Immature natural killer cell (primary cell): ENCODE measurements at regions not wholly inside any gene's neighbourhood (a gene's known extent, or its start where the extent isn't known, plus 50 kb on each side); places are given as distances from the start of the nearest gene placed in this dataset.
A peak's percentile ranks its signal among the peaks of the same experiment; 100 is the strongest.

ENCODE experiments used
- DNase-seq, 3 donors: peaks; one replicate each; pipeline ENCODE4 v3.0.0; 2022; ENCODE audit warnings: mixed read lengths in 1 of 3
- H3K27ac Mint-ChIP-seq, 6 donors: one replicate each; pipeline ENCODE4 v1.8.0; 2020; ENCODE audit warnings: mixed read lengths in 6 of 6, mild to moderate bottlenecking in 5 of 6, inconsistent platforms in 4 of 6, moderate library complexity in 3 of 6
- H3K27me3 Mint-ChIP-seq, 3 donors: one replicate each; pipeline ENCODE4 v1.8.0; 2020 to 2021; ENCODE audit warnings: low read depth in 3 of 3, mild to moderate bottlenecking in 3 of 3, mixed read lengths in 3 of 3, moderate library complexity in 3 of 3, inconsistent platforms in 1 of 3
- H3K36me3 Mint-ChIP-seq, 3 donors: one replicate each; pipeline ENCODE4 v1.8.0; 2020; ENCODE audit warnings: mixed read lengths in 3 of 3, inconsistent platforms in 2 of 3, mild to moderate bottlenecking in 2 of 3
- H3K4me1 Mint-ChIP-seq, 2 donors: one replicate each; pipeline ENCODE4 v1.8.0; 2020; ENCODE audit warnings: inconsistent platforms in 2 of 2, mild to moderate bottlenecking in 2 of 2, mixed read lengths in 2 of 2, moderate library complexity in 1 of 2
- H3K4me3 Mint-ChIP-seq, 5 donors: one replicate each; pipeline ENCODE4 v1.8.0; 2020; ENCODE audit warnings: mild to moderate bottlenecking in 5 of 5, mixed read lengths in 5 of 5, inconsistent platforms in 3 of 5, moderate library complexity in 3 of 5
- H3K9me3 Mint-ChIP-seq, 6 donors: one replicate each; pipeline ENCODE4 v1.8.0; 2020; ENCODE audit warnings: mild to moderate bottlenecking in 6 of 6, mixed read lengths in 6 of 6, inconsistent platforms in 4 of 6, moderate library complexity in 3 of 6

GRCh38 chr1:58398714-58399113, 147.8 kb downstream of the OMA1 start:
- H3K9me3 Mint-ChIP-seq = no peaks in the 10 kb centered on the region
- no peak for DNase-seq
- no peak overlapping the region for H3K27ac Mint-ChIP-seq
- no peaks in the 10 kb centered on the region for H3K36me3 Mint-ChIP-seq
- H3K27me3 Mint-ChIP-seq = peaks cover 0 to 3% (median 0%) of the 10 kb centered on the region in 3 donors
- H3K4me3 Mint-ChIP-seq = no peak overlapping the region
- peaks cover 0 to 2% of the 10 kb centered on the region in 2 donors for H3K4me1 Mint-ChIP-seq

- DNase-seq = no peak
- no peaks in the 10 kb centered on the region for H3K36me3 Mint-ChIP-seq
- H3K27me3 Mint-ChIP-seq = peaks cover 0 to 3% (median 0%) of the 10 kb centered on the region in 3 donors
- H3K4me3 Mint-ChIP-seq = no peak overlapping the region
- peaks cover 0 to under 1% of the 10 kb centered on the region in 2 donors for H3K4me1 Mint-ChIP-seq
- H3K9me3 Mint-ChIP-seq = no peaks in the 10 kb centered on the region
- H3K27ac Mint-ChIP-seq = no peak overlapping the region
Observed at GRCh38 chr1:58397187-58397820, 149.2 kb downstream of the OMA1 start.

GRCh38 chr1:58396150-58396549, 150.4 kb downstream of the OMA1 start:
- H3K4me3 Mint-ChIP-seq = no peak overlapping the region

DNA sequence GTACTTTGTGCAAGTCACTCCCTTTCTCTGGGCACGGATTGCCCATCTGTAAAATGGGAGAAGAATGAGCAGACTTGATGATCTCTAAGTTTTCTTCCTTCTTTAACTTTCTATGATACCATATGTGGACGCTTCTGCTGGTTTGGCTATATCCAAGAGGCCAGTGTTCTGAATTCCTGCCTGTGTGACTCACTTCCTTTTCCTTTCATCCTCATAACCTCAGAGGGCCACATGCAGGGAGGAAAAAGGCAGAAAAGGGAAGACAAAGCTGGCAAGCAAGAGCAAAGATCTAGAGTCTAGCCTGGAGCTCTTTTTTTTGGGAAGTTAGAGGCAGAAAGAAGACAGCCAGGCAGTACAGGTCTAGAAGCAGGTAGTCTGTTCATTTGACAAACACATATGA, 151.2 kb downstream of the OMA1 start:
- Mint-ChIP-seq H3K4me1 (no peaks in the 10 kb centered on the region), H3K4me3 (no peak overlapping the region), H3K36me3 (no peaks in the 10 kb centered on the region), H3K9me3 (no peaks in the 10 kb centered on the region), H3K27ac (peak overlapping the region in 1 of 6 donors; percentile 61), H3K27me3 (peaks cover 0 to 3% (median 0%) of the 10 kb centered on the region in 3 donors)
- DNase-seq = no peak

More at GRCh38 chr1:58396150-58396549, 150.4 kb downstream of the OMA1 start:
- H3K9me3 Mint-ChIP-seq = no peaks in the 10 kb centered on the region
- no peaks in the 10 kb centered on the region for H3K36me3 Mint-ChIP-seq
- H3K27me3 Mint-ChIP-seq = peaks cover 0 to 3% (median 0%) of the 10 kb centered on the region in 3 donors
- no peak for DNase-seq
- H3K27ac Mint-ChIP-seq = no peak overlapping the region
- H3K4me1 Mint-ChIP-seq = no peaks in the 10 kb centered on the region

- peaks cover 0 to 5% of the 10 kb centered on the region in 2 donors for H3K4me1 Mint-ChIP-seq
- H3K9me3 Mint-ChIP-seq = no peaks in the 10 kb centered on the region
- peaks cover 0 to 4% (median 3%) of the 10 kb centered on the region in 3 donors for H3K27me3 Mint-ChIP-seq
- peak; percentile 61 to 73 (median 63) for DNase-seq
- H3K4me3 Mint-ChIP-seq = no peak overlapping the region
- no peak overlapping the region for H3K27ac Mint-ChIP-seq
- H3K36me3 Mint-ChIP-seq = peaks cover 0 to 3% (median 0%) of the 10 kb centered on the region in 3 donors
Observed at GRCh38 chr1:58392083-58392482, 154.4 kb downstream of the OMA1 start.

- Mint-ChIP-seq H3K27ac (no peak overlapping the region), H3K9me3 (no peaks in the 10 kb centered on the region), H3K36me3 (peaks cover 0 to 3% (median 0%) of the 10 kb centered on the region in 3 donors), H3K27me3 (peaks cover 0 to 4% (median 2%) of the 10 kb centered on the region in 3 donors), H3K4me3 (no peak overlapping the region), H3K4me1 (peaks cover 0 to 5% of the 10 kb centered on the region in 2 donors)
- no peak for DNase-seq
Observed at GRCh38 chr1:58391514-58391913, 155.0 kb downstream of the OMA1 start.

DNA sequence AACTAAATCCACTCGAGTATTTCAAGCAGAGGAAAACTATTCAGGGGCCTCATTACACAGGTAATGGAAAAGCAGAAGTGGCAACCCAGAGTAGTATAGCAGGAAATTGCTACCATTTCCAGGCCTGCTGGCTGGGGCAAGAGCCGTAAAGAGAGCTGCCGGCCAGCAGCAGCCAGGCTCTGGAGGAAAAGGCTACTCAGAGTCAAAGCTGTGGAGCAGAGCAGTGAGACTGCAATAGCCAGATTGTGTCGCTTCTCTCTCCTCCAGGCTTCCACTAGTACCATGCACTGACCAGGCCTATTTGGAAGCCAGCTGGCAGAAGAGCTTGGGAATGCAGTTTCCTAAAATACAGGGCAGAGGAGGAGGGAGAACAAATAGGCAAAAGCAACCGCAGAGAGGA, 155.5 kb downstream of the OMA1 start:
- H3K4me3 Mint-ChIP-seq = no peak overlapping the region
- peak overlapping the region in 1 of 6 donors; percentile 3 for H3K27ac Mint-ChIP-seq

GRCh38 chr1:58390091-58390490, 156.4 kb downstream of the OMA1 start:
- Mint-ChIP-seq H3K27ac (no peak overlapping the region), H3K4me1 (peaks cover 0 to 5% of the 10 kb centered on the region in 2 donors), H3K9me3 (no peaks in the 10 kb centered on the region), H3K27me3 (peaks cover 0 to 5% (median 0%) of the 10 kb centered on the region in 3 donors), H3K4me3 (no peak overlapping the region), H3K36me3 (peaks cover 0 to 3% (median 0%) of the 10 kb centered on the region in 3 donors)
- DNase-seq = no peak

More for the DNA sequence above, 155.5 kb downstream of the OMA1 start:
- H3K9me3 Mint-ChIP-seq = no peaks in the 10 kb centered on the region
- H3K36me3 Mint-ChIP-seq = peaks cover 0 to 3% (median 0%) of the 10 kb centered on the region in 3 donors
- H3K27me3 Mint-ChIP-seq = peaks cover 0 to 5% (median 0%) of the 10 kb centered on the region in 3 donors
- no peak for DNase-seq
- H3K4me1 Mint-ChIP-seq = peaks cover 0 to 5% of the 10 kb centered on the region in 2 donors

GRCh38 chr1:58380345-58380744, 166.2 kb downstream of the OMA1 start:
- no peak for DNase-seq
- Mint-ChIP-seq H3K4me1 (no peaks in the 10 kb centered on the region), H3K36me3 (peaks cover 5 to 14% (median 7%) of the 10 kb centered on the region in 3 donors), H3K9me3 (peaks cover 0 to 11% (median 2%) of the 10 kb centered on the region in 6 donors), H3K4me3 (no peak overlapping the region), H3K27ac (no peak overlapping the region), H3K27me3 (peaks cover 0 to 3% (median 2%) of the 10 kb centered on the region in 3 donors)

DNA sequence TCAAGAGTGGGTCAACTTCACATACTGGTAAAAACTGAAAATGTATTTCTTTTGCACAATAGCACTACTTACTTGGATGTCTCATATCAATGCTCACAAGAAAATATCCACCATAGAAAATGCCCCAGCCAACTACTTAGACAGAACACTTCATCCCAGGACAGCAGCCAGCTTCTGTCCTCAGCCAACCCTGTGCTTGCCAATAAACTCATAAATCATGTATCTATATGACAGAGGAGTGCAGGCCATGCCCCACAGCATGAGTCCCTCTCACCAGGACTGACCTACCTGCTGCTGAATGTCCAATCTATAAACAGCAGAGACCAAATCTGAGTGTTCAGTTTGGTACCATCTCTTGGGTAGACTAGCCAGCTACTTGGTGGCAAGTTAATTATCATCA, 179.3 kb downstream of the OMA1 start:
- H3K4me1 Mint-ChIP-seq = peaks cover 5 to 8% of the 10 kb centered on the region in 2 donors
- DNase-seq = no peak
- H3K36me3 Mint-ChIP-seq = peaks cover 0 to 13% (median 7%) of the 10 kb centered on the region in 3 donors
- H3K9me3 Mint-ChIP-seq = peaks cover 0 to 5% (median 2%) of the 10 kb centered on the region in 6 donors
- H3K27ac Mint-ChIP-seq = no peak overlapping the region
- H3K4me3 Mint-ChIP-seq = no peak overlapping the region
- no peaks in the 10 kb centered on the region for H3K27me3 Mint-ChIP-seq

GRCh38 chr1:58365328-58365727, 181.2 kb downstream of the OMA1 start:
- Mint-ChIP-seq H3K4me3 (no peak overlapping the region), H3K9me3 (peaks cover 0 to 2% (median 0%) of the 10 kb centered on the region in 6 donors), H3K36me3 (peaks cover 0 to 4% (median 0%) of the 10 kb centered on the region in 3 donors), H3K4me1 (peaks cover 18 to 24% of the 10 kb centered on the region in 2 donors), H3K27ac (no peak overlapping the region), H3K27me3 (no peaks in the 10 kb centered on the region)
- no peak for DNase-seq

GRCh38 chr1:58363585-58363984, 182.9 kb downstream of the OMA1 start:
- no peak for DNase-seq
- no peaks in the 10 kb centered on the region for H3K9me3 Mint-ChIP-seq

GRCh38 chr1:58361134-58361533, 185.4 kb downstream of the OMA1 start:
- peak overlapping the region in 5 of 6 donors; percentile 31 to 80 (median 49) for H3K27ac Mint-ChIP-seq
- DNase-seq = peak; percentile 2 to 19 (median 13)
- H3K9me3 Mint-ChIP-seq = no peaks in the 10 kb centered on the region
- peak overlapping the region; percentile 21 to 45 (median 41) for H3K4me3 Mint-ChIP-seq
- H3K27me3 Mint-ChIP-seq = peaks cover 0 to 2% (median 0%) of the 10 kb centered on the region in 3 donors
- H3K36me3 Mint-ChIP-seq = peaks cover 0 to 4% (median 0%) of the 10 kb centered on the region in 3 donors
- peaks cover 25 to 38% of the 10 kb centered on the region in 2 donors for H3K4me1 Mint-ChIP-seq

More at GRCh38 chr1:58363585-58363984, 182.9 kb downstream of the OMA1 start:
- H3K27ac Mint-ChIP-seq = no peak overlapping the region
- H3K4me3 Mint-ChIP-seq = no peak overlapping the region
- peaks cover 0 to 2% (median 0%) of the 10 kb centered on the region in 3 donors for H3K27me3 Mint-ChIP-seq
- H3K4me1 Mint-ChIP-seq = peaks cover 25 to 38% of the 10 kb centered on the region in 2 donors
- no peaks in the 10 kb centered on the region for H3K36me3 Mint-ChIP-seq

- no peak for DNase-seq
- H3K27ac Mint-ChIP-seq = peak overlapping the region in 1 of 6 donors; percentile 18
- peaks cover 0 to 6% (median 4%) of the 10 kb centered on the region in 3 donors for H3K27me3 Mint-ChIP-seq
- peaks cover 0 to 5% (median 0%) of the 10 kb centered on the region in 3 donors for H3K36me3 Mint-ChIP-seq
- H3K4me3 Mint-ChIP-seq = no peak overlapping the region
- H3K4me1 Mint-ChIP-seq = peaks cover 25 to 38% of the 10 kb centered on the region in 2 donors
- H3K9me3 Mint-ChIP-seq = no peaks in the 10 kb centered on the region
Observed at GRCh38 chr1:58358346-58358745, 188.2 kb downstream of the OMA1 start.
